ENCODE measurements at regions not wholly inside any gene's neighbourhood (a gene's known extent, or its start where the extent isn't known, plus 50 kb on each side); places are given as distances from the start of the nearest gene placed in this dataset.

DNA sequence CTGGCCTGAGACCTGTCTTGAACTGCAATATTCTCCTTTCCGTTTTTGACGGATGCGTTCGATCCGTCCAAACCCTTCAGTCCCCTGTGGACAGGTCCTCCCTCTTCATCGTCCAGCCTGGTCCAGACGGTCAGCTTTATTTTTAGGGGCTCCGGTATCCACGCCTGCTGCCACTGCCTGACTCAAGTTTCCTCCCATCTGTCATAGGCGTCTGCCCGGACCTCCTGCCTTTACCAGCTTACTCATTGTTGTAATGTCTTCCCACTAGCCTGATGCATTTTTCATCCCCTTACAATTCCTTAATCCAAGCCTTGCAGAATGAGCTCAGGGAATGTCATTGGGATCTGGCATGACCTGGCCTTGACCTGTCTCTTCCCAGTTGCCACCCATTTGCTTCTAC lies 145.8 kb downstream of the TENT4A start:
- H2AK5ac ChIP-seq (ENCODE audit: insufficient read length, low read length) = no peak overlapping the region
- H3K56ac ChIP-seq (ENCODE audit: insufficient read length, low read depth, low read length) = no peak overlapping the region
- no peak overlapping the region for H3K14ac ChIP-seq (ENCODE audit: insufficient read depth, low read length)
- no peak overlapping the region for H3K4me3 Mint-ChIP-seq
- no peak overlapping the region for H3K18ac ChIP-seq (ENCODE audit: insufficient read length, low read depth, low read length)
- H3K9me3 ChIP-seq (ENCODE audit: control insufficient read depth, low read depth, low read length) = peaks cover 6% of the 10 kb centered on the region
- no peaks in the 10 kb centered on the region for H3K4me1 Mint-ChIP-seq
- no peaks in the 10 kb centered on the region for H3K79me2 ChIP-seq (ENCODE audit: insufficient read depth, low read length)
- H3K9me3 Mint-ChIP-seq = peaks cover 31 to 34% of the 10 kb centered on the region in 2 experiments
- H2BK15ac ChIP-seq (ENCODE audit: low read depth, low read length) = no peak overlapping the region
- no peak overlapping the region for H3K4me2 ChIP-seq (ENCODE audit: insufficient read depth, insufficient read length, low read length)
- no peaks in the 10 kb centered on the region for H3K79me1 ChIP-seq (ENCODE audit: insufficient read depth, low read depth, low read length, poor library complexity, severe bottlenecking)
- H2AFZ ChIP-seq (ENCODE audit: low read length) = no peak overlapping the region
- H3K27me3 Mint-ChIP-seq (ENCODE audit: low read depth) = peaks cover 12% of the 10 kb centered on the region
- no peaks in the 10 kb centered on the region for H3K27me3 ChIP-seq (ENCODE audit: insufficient read depth, low read length)
- TF ChIP-seq, protein P1, sequence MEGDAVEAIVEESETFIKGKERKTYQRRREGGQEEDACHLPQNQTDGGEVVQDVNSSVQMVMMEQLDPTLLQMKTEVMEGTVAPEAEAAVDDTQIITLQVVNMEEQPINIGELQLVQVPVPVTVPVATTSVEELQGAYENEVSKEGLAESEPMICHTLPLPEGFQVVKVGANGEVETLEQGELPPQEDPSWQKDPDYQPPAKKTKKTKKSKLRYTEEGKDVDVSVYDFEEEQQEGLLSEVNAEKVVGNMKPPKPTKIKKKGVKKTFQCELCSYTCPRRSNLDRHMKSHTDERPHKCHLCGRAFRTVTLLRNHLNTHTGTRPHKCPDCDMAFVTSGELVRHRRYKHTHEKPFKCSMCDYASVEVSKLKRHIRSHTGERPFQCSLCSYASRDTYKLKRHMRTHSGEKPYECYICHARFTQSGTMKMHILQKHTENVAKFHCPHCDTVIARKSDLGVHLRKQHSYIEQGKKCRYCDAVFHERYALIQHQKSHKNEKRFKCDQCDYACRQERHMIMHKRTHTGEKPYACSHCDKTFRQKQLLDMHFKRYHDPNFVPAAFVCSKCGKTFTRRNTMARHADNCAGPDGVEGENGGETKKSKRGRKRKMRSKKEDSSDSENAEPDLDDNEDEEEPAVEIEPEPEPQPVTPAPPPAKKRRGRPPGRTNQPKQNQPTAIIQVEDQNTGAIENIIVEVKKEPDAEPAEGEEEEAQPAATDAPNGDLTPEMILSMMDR (conservative IDR thresholded peaks at IDR 0.05) = no peak
- no peak overlapping the region for H3K4ac ChIP-seq (ENCODE audit: low read depth, low read length)
- WGBS (ENCODE audit: extremely low coverage, insufficient read length, low lambda C conversion rate) = no CpG with 5 or more reads among the region's 11 CpGs
- no peak overlapping the region for H2BK12ac ChIP-seq (ENCODE audit: insufficient read length, low read depth, low read length)
- H3K27ac ChIP-seq (ENCODE audit: insufficient read length, low read depth, low read length) = no peak overlapping the region
- no peak for DNase-seq
- H3K36me3 Mint-ChIP-seq (ENCODE audit: insufficient read depth in 1 of 3, low read depth in 3 of 3) = peaks cover 4 to 9% (median 5%) of the 10 kb centered on the region in 3 experiments; a peak in 4 of 7 replicates
- no peak overlapping the region for H3K9ac ChIP-seq (ENCODE audit: extremely low read depth, insufficient read length, low read length)
- no peak overlapping the region for H2BK20ac ChIP-seq (ENCODE audit: low read depth, low read length, poor library complexity, severe bottlenecking)
- H3K23me2 ChIP-seq (ENCODE audit: insufficient read length, low read depth, low read length, poor library complexity, severe bottlenecking) = no peaks in the 10 kb centered on the region
- no peaks in the 10 kb centered on the region for H4K20me1 ChIP-seq (ENCODE audit: control insufficient read depth, insufficient read depth, insufficient read length)
- no peak overlapping the region for H4K8ac ChIP-seq (replicated peaks; ENCODE audit: insufficient read length, low read depth, low read length)
- H3K27ac Mint-ChIP-seq = no peak overlapping the region
- no peak overlapping the region for H3K23ac ChIP-seq (ENCODE audit: insufficient read length, low read depth, low read length)
- no peak overlapping the region for H2BK120ac ChIP-seq (ENCODE audit: low read depth, low read length, poor library complexity, severe bottlenecking)
- no peak overlapping the region for H4K91ac ChIP-seq (ENCODE audit: insufficient read length, low read depth, low read length)
- H2BK5ac ChIP-seq (ENCODE audit: insufficient read length, low read length) = no peak overlapping the region
- H3K4me1 ChIP-seq (ENCODE audit: insufficient read depth, low read length) = no peaks in the 10 kb centered on the region
- H4K5ac ChIP-seq (ENCODE audit: insufficient read length, low read depth, low read length) = no peak overlapping the region
- no peak overlapping the region for H3T11ph ChIP-seq (ENCODE audit: low read length)

Data from H9 (cell line).